Prostate gland (tissue), 2 donors: ENCODE measurements at regions not wholly inside any gene's neighbourhood (a gene's known extent, or its start where the extent isn't known, plus 50 kb on each side); places are given as distances from the start of the nearest gene placed in this dataset.

Experiments used
- DNase-seq: peaks from one replicate; pipeline ENCODE4 v3.0.0-alpha.2; 2019; ENCODE audit warnings: low spot score
- H3K27ac ChIP-seq, 2 donors: fragments of 200-600 bp; sonication (generic); 2 replicates each; pipeline ENCODE4 v1.5.1; 2017 to 2019
- H3K27me3 ChIP-seq: fragments of 200-600 bp; sonication (generic); replicated peaks from 2 replicates; pipeline ENCODE4 v1.5.1; 2019; ENCODE audit not compliant: insufficient read depth
- H3K36me3 ChIP-seq, 2 donors: fragments of 200-600 bp; sonication (generic); 1 replicate in 1 of 2; 2 replicates in 1 of 2; pipeline versions ENCODE4 v1.5.1 to v1.8.1; 2017 to 2019
- H3K4me1 ChIP-seq: fragments of 200-600 bp; sonication (generic); replicated peaks from 2 replicates; pipeline ENCODE4 v1.5.1; 2019
- H3K4me3 ChIP-seq, 2 donors: fragments of 200-600 bp; sonication (generic); 2 replicates each; pipeline ENCODE4 v1.5.1; 2017 to 2019
- H3K9me3 ChIP-seq: fragments of 200-600 bp; sonication (generic); 2 replicates; pipeline ENCODE4 v1.5.1; 2017
- CTCF ChIP-seq, 4 experiments: fragments of 200-600 bp in 2 of 4; fragments of 450-650 bp in 2 of 4; sonication (generic) in 2 of 4; IDR thresholded peaks; 1 replicate in 3 of 4; 2 replicates in 1 of 4; pipeline ENCODE4 v1.5.1; 2016 to 2019; ENCODE audit warnings: antibody characterized with exemption in 4 of 4, mild to moderate bottlenecking in 2 of 4, moderate library complexity in 2 of 4
- POLR2A ChIP-seq: fragments of 450-650 bp; IDR thresholded peaks from one replicate; pipeline ENCODE4 v1.6.1; 2016; ENCODE audit warnings: antibody characterized with exemption, mild to moderate bottlenecking
- POLR2AphosphoS5 ChIP-seq: sonication (generic); formaldehyde crosslinking; IDR thresholded peaks from one replicate; pipeline ENCODE4 v1.6.1; 2017; ENCODE audit warnings: antibody characterized with exemption
- WGBS: methylation state at CpG from one replicate; pipeline ENCODE4 v1.1.5; 2018; 5-methylcytosine and 5-hydroxymethylcytosine counted together
- intact Hi-C: fragments of 100-400 bp; cut with DNase I; formaldehyde crosslinking; loops from one replicate; pipeline ENCODE4 v1.14.2; 2022

- Histone ChIP-seq H3K27ac (no peak overlapping the region), H3K4me3 (no peak overlapping the region), H3K9me3 (no peaks in the 10 kb centered on the region), H3K4me1 (no peaks in the 10 kb centered on the region), H3K27me3 (no peaks in the 10 kb centered on the region), H3K36me3 (no peaks in the 10 kb centered on the region)
- WGBS = 75% methylated on average over 4 of the region's 4 CpGs
- no peak for TF ChIP-seq POLR2AphosphoS5
- TF ChIP-seq CTCF (IDR thresholded peaks at IDR 0.05) = no peak
- no peak for TF ChIP-seq POLR2A
- DNase-seq = no peak
- intact Hi-C loops = no loop called here
Measured at GRCh38 chr16:47966325-47966724, 189.5 kb downstream of the ABCC12 start.

GRCh38 chr16:47965439-47965838 is 190.4 kb downstream of the ABCC12 start:
- Histone ChIP-seq H3K4me3 (no peak overlapping the region), H3K4me1 (no peaks in the 10 kb centered on the region), H3K27me3 (no peaks in the 10 kb centered on the region), H3K27ac (no peak overlapping the region), H3K9me3 (no peaks in the 10 kb centered on the region), H3K36me3 (no peaks in the 10 kb centered on the region)
- 31% methylated on average over 2 of the region's 2 CpGs for WGBS
- intact Hi-C loops = no loop called here
- no peak for DNase-seq
- TF ChIP-seq POLR2A (no peak), POLR2AphosphoS5 (no peak), CTCF (IDR thresholded peaks at IDR 0.05) (no peak)

- no peak for DNase-seq
- H3K36me3 ChIP-seq = no peaks in the 10 kb centered on the region
- no peaks in the 10 kb centered on the region for H3K9me3 ChIP-seq
- TF ChIP-seq POLR2A (no peak), POLR2AphosphoS5 (no peak), CTCF (IDR thresholded peaks at IDR 0.05) (no peak)
- H3K27me3 ChIP-seq = no peaks in the 10 kb centered on the region
- 79% methylated on average over 5 of the region's 5 CpGs for WGBS
- H3K27ac ChIP-seq = no peak overlapping the region
- no peak overlapping the region for H3K4me3 ChIP-seq
- H3K4me1 ChIP-seq = no peaks in the 10 kb centered on the region
- intact Hi-C loops = no loop called here
Measured at GRCh38 chr16:47958726-47959125, 197.1 kb downstream of the ABCC12 start.

GRCh38 chr16:47956916-47957315 is 198.9 kb downstream of the ABCC12 start:
- 33% methylated on average over 2 of the region's 2 CpGs for WGBS
- Histone ChIP-seq H3K27me3 (no peaks in the 10 kb centered on the region), H3K9me3 (no peaks in the 10 kb centered on the region), H3K36me3 (no peaks in the 10 kb centered on the region), H3K4me1 (no peaks in the 10 kb centered on the region), H3K27ac (no peak overlapping the region), H3K4me3 (no peak overlapping the region)
- intact Hi-C loops = no loop called here
- DNase-seq = no peak
- TF ChIP-seq CTCF (IDR thresholded peaks at IDR 0.05) (no peak), POLR2AphosphoS5 (no peak), POLR2A (no peak)

- TF ChIP-seq CTCF (IDR thresholded peaks at IDR 0.05) (no peak), POLR2A (no peak), POLR2AphosphoS5 (no peak)
- H3K36me3 ChIP-seq = no peaks in the 10 kb centered on the region
- 88% methylated on average over 9 of the region's 9 CpGs for WGBS
- intact Hi-C loops = no loop called here
- no peak overlapping the region for H3K4me3 ChIP-seq
- H3K27me3 ChIP-seq = no peaks in the 10 kb centered on the region
- H3K27ac ChIP-seq = no peak overlapping the region
- H3K9me3 ChIP-seq = no peaks in the 10 kb centered on the region
- DNase-seq = no peak
- no peaks in the 10 kb centered on the region for H3K4me1 ChIP-seq
Measured at GRCh38 chr16:47949714-47950113, 206.1 kb downstream of the ABCC12 start.
